ENCODE measurements at regions not wholly inside any gene's neighbourhood (a gene's known extent, or its start where the extent isn't known, plus 50 kb on each side); places are given as distances from the start of the nearest gene placed in this dataset.

DNA sequence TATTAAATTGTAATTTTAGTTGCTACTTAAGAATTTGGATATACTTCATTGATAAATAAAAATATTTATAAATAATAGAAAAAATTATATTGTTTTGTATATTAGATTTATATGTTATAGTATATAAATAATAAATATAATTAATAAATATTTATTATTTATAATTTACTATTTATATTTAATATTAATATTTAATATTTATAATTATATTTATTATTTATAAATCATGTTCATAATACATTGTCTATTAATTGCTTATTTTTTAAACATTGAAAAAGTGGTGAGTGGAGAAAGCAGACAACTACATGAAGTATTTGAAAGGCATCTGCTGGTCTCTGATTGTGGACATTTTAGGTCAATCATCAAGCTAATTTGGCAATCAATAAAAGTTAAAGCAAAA is 464.5 kb downstream of the MMUT start:
- TF ChIP-seq, protein P1, sequence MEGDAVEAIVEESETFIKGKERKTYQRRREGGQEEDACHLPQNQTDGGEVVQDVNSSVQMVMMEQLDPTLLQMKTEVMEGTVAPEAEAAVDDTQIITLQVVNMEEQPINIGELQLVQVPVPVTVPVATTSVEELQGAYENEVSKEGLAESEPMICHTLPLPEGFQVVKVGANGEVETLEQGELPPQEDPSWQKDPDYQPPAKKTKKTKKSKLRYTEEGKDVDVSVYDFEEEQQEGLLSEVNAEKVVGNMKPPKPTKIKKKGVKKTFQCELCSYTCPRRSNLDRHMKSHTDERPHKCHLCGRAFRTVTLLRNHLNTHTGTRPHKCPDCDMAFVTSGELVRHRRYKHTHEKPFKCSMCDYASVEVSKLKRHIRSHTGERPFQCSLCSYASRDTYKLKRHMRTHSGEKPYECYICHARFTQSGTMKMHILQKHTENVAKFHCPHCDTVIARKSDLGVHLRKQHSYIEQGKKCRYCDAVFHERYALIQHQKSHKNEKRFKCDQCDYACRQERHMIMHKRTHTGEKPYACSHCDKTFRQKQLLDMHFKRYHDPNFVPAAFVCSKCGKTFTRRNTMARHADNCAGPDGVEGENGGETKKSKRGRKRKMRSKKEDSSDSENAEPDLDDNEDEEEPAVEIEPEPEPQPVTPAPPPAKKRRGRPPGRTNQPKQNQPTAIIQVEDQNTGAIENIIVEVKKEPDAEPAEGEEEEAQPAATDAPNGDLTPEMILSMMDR (IDR thresholded peaks at IDR 0.05) = no peak
- Histone ChIP-seq H3K4me1 (peaks cover 0 to 2% of the 10 kb centered on the region in 2 donors), H3K36me3 (no peaks in the 10 kb centered on the region), H3K27ac (no peak overlapping the region), H3K27me3 (no peaks in the 10 kb centered on the region), H3K9me3 (no peaks in the 10 kb centered on the region), H3K4me3 (no peak overlapping the region)
- intact Hi-C loops (cut with DNase I) = no loop called here
- no peak for DNase-seq (ENCODE audit: low spot score in 2 of 2)

DNA sequence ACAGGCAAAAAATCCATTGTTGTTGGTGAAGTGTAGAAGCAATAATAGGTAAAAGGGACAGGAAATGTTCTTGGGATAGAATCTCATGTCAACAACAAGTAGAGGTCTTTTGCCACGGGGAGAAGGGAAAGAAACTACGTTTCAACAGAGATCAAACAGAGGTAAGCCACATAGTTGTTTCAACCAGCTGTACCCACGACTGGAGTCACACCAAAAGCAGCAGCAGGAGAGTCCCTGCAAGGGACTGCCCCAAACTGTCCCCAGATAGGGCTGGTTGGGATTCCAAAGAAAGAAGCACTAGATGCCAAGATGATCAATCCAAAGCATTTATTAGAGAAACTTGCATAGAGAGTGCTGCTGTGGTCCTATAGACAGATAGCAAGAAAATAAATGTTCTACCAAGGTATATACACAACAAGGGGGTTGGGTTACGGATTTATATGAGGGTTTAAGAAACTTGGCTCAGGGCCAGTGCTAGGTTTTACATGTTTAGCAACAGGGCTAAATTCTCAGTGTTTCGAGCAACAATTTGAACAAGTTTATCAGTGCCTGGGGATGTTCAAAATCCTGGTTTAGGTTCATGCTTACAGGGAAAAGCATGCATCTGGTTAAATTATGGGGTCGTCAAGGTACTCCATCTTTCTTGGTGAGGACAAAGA is 466.5 kb downstream of the MMUT start:
- no peak for DNase-seq (ENCODE audit: low spot score in 2 of 2)

DNA sequence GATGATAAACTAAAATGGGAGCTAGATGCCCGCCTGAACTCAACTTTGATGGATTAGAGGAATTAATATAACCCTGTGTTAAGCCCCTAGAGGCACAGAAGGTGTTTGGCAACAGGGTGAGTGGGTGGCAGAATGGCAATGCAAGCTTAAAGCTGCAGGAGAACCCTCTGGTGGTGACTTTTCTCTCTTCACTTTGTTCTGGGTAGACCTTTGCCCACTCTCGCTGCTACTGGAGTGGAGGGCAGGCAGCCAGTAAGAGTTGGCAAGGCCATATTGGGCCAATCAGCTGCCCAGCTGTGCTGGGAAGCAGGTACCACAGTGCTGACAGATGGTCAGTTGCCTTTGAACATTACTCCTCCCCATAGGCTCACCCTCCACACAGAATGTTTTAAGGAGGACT is 468.2 kb downstream of the MMUT start:
- intact Hi-C loops (cut with DNase I) = no loop called here
- no peak for DNase-seq (ENCODE audit: low spot score in 2 of 2)

More for the DNA sequence above, 466.5 kb downstream of the MMUT start:
- Histone ChIP-seq H3K4me3 (no peak overlapping the region), H3K36me3 (no peaks in the 10 kb centered on the region), H3K4me1 (no peaks in the 10 kb centered on the region), H3K27me3 (no peaks in the 10 kb centered on the region), H3K27ac (no peak overlapping the region), H3K9me3 (no peaks in the 10 kb centered on the region)
- TF ChIP-seq, protein P1 (IDR thresholded peaks at IDR 0.05) = no peak
- intact Hi-C loops (cut with DNase I) = no loop called here

DNA sequence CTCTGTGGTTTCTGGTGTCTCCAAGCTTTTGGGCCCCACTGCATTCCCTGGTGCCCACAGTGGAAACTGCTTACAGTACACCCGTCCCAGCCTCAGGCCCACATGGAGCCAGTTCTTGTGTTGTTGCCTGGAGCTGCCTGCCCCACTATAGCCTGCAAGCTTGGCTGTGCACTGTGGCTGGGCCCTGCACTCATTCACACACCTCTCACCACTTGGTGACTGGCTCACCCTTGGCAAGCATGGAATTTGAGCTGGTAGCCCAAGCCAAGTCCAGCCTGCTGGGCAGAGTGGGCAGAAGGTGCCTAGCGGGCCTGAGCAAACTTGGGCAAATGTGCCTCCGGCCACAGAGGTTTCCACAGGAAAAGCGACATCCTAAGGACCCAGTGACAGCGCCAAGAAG is 472.3 kb downstream of the MMUT start:
- TF ChIP-seq, protein P1 (IDR thresholded peaks at IDR 0.05) = no peak
- Histone ChIP-seq H3K27ac (no peak overlapping the region), H3K9me3 (no peaks in the 10 kb centered on the region), H3K36me3 (no peaks in the 10 kb centered on the region), H3K4me3 (no peak overlapping the region), H3K27me3 (no peaks in the 10 kb centered on the region), H3K4me1 (no peaks in the 10 kb centered on the region)
- DNase-seq (ENCODE audit: low spot score in 2 of 2) = no peak
- intact Hi-C loops (cut with DNase I) = no loop called here

More for the DNA sequence above, 468.2 kb downstream of the MMUT start:
- Histone ChIP-seq H3K27me3 (no peaks in the 10 kb centered on the region), H3K36me3 (no peaks in the 10 kb centered on the region), H3K27ac (no peak overlapping the region), H3K4me3 (no peak overlapping the region), H3K4me1 (no peaks in the 10 kb centered on the region), H3K9me3 (no peaks in the 10 kb centered on the region)
- TF ChIP-seq, protein P1 (IDR thresholded peaks at IDR 0.05) = no peak

GRCh38 chr6:48986845-48987244 is 476.2 kb downstream of the MMUT start:
- no peak overlapping the region for H3K4me3 ChIP-seq
- TF ChIP-seq, protein P1 (IDR thresholded peaks at IDR 0.05) = no peak
- intact Hi-C loops (cut with DNase I) = no loop called here
- no peak overlapping the region for H3K27ac ChIP-seq
- H3K4me1 ChIP-seq = no peaks in the 10 kb centered on the region
- no peaks in the 10 kb centered on the region for H3K36me3 ChIP-seq
- DNase-seq (ENCODE audit: low spot score in 2 of 2) = no peak
- H3K9me3 ChIP-seq = no peaks in the 10 kb centered on the region
- H3K27me3 ChIP-seq = no peaks in the 10 kb centered on the region

DNA sequence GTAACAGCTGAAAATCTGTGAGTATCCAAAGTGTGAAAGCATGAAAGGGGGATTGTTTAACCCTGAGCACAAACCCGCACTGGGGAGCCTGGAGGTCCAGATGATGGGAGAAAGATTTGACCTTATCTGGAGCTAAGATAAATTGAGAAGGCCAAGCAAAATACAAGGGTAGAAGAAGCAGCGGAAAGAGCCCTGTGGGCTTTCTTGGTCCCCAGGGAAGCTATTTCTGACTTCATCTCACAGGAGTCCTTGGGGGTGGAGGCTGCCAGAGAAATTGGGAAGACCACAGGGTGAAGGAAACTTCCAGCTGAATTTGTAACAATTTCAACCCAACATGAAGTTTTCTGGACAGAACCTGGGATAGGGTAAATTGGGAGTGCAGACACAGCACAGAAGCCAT is 476.9 kb downstream of the MMUT start:
- Histone ChIP-seq H3K4me3 (no peak overlapping the region), H3K36me3 (no peaks in the 10 kb centered on the region), H3K27me3 (no peaks in the 10 kb centered on the region), H3K27ac (no peak overlapping the region), H3K9me3 (no peaks in the 10 kb centered on the region), H3K4me1 (no peaks in the 10 kb centered on the region)
- TF ChIP-seq, protein P1 (IDR thresholded peaks at IDR 0.05) = no peak
- intact Hi-C loops (cut with DNase I) = no loop called here
- no peak for DNase-seq (ENCODE audit: low spot score in 2 of 2)

Data from ascending aorta (tissue), 2 donors.